ENCODE measurements at regions not wholly inside any gene's neighbourhood (a gene's known extent, or its start where the extent isn't known, plus 50 kb on each side); places are given as distances from the start of the nearest gene placed in this dataset.

- Histone ChIP-seq H3F3A (ENCODE audit: insufficient read depth, low read length, poor library complexity, severe bottlenecking) (no peaks in the 10 kb centered on the region), H3K9me3 (ENCODE audit: low read length) (no peaks in the 10 kb centered on the region), H3K27ac (ENCODE audit: low read length) (no peak overlapping the region), H3K4me3 (ENCODE audit: low read length) (no peak overlapping the region), H3K9ac (ENCODE audit: low read length) (no peak overlapping the region), H3K79me2 (replicated peaks; ENCODE audit: insufficient read depth, low read length) (no peaks in the 10 kb centered on the region), H3K4me2 (ENCODE audit: low read length) (no peak overlapping the region), H3K27me3 (ENCODE audit: insufficient read depth, low read depth, low read length) (no peaks in the 10 kb centered on the region), H3K9me2 (ENCODE audit: insufficient read depth, low read length) (no peaks in the 10 kb centered on the region), H2AFZ (ENCODE audit: low read depth, low read length) (no peak overlapping the region), H4K20me1 (ENCODE audit: insufficient read depth) (no peaks in the 10 kb centered on the region), H3K36me3 (ENCODE audit: insufficient read depth, low read length) (no peaks in the 10 kb centered on the region)
- TF ChIP-seq TAF1 (IDR thresholded peaks at IDR 0.05; ENCODE audit: low read depth): no peak
Observed at GRCh38 chr3:110664148-110664547, 407.5 kb upstream of the NECTIN3 start.

DNA sequence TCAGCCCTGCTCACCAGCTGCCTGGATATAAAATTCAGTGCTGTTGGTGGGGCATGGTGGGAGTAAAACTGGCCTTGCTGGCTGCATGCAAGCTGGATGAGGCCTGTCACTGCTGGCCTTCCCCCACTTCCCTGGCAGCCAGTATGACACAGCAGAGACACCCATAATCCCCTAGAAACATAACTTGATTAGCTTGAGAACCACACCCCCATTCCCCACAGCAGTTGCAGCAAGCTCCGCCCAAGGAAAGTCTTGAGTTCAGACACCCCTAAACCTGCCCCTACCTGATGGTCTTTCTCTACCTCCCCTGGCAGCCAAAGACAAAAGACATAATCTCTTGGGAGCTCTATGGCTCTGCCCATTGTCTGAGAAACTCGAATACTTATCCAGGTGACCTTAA lies 405.1 kb upstream of the NECTIN3 start:
- H2AFZ ChIP-seq (ENCODE audit: low read depth, low read length): no peak overlapping the region
- H3K4me2 ChIP-seq (ENCODE audit: low read length): no peak overlapping the region
- no peaks in the 10 kb centered on the region for H3K79me2 ChIP-seq (replicated peaks; ENCODE audit: insufficient read depth, low read length)
- H3K36me3 ChIP-seq (ENCODE audit: insufficient read depth, low read length): no peaks in the 10 kb centered on the region
- no peaks in the 10 kb centered on the region for H4K20me1 ChIP-seq (ENCODE audit: insufficient read depth)
- H3K9ac ChIP-seq (ENCODE audit: low read length): no peak overlapping the region
- H3K9me3 ChIP-seq (ENCODE audit: low read length): peaks cover 7% of the 10 kb centered on the region
- no peaks in the 10 kb centered on the region for H3K27me3 ChIP-seq (ENCODE audit: insufficient read depth, low read depth, low read length)
- no peak overlapping the region for H3K27ac ChIP-seq (ENCODE audit: low read length)
- no peak for TF ChIP-seq POLR2AphosphoS5 (IDR thresholded peaks at IDR 0.05)
- no peak for TF ChIP-seq MXI1 (conservative IDR thresholded peaks at IDR 0.05; ENCODE audit: poor library complexity, severe bottlenecking)
- no peak for TF ChIP-seq REST (IDR thresholded peaks at IDR 0.05; ENCODE audit: borderline replicate concordance)
- TF ChIP-seq RAD21 (conservative IDR thresholded peaks at IDR 0.05): no peak
- TF ChIP-seq, protein P1, sequence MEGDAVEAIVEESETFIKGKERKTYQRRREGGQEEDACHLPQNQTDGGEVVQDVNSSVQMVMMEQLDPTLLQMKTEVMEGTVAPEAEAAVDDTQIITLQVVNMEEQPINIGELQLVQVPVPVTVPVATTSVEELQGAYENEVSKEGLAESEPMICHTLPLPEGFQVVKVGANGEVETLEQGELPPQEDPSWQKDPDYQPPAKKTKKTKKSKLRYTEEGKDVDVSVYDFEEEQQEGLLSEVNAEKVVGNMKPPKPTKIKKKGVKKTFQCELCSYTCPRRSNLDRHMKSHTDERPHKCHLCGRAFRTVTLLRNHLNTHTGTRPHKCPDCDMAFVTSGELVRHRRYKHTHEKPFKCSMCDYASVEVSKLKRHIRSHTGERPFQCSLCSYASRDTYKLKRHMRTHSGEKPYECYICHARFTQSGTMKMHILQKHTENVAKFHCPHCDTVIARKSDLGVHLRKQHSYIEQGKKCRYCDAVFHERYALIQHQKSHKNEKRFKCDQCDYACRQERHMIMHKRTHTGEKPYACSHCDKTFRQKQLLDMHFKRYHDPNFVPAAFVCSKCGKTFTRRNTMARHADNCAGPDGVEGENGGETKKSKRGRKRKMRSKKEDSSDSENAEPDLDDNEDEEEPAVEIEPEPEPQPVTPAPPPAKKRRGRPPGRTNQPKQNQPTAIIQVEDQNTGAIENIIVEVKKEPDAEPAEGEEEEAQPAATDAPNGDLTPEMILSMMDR (IDR thresholded peaks at IDR 0.05; ENCODE audit: poor library complexity, severe bottlenecking): no peak
- TF ChIP-seq EZH2 (IDR thresholded peaks at IDR 0.05; ENCODE audit: borderline replicate concordance, insufficient read depth, low read length, poor library complexity, severe bottlenecking): no peak
- TF ChIP-seq TAF1 (IDR thresholded peaks at IDR 0.05; ENCODE audit: low read depth): no peak
- no peak for TF ChIP-seq SMC3 (conservative IDR thresholded peaks at IDR 0.05; ENCODE audit: poor library complexity)
- TF ChIP-seq EP300 (conservative IDR thresholded peaks at IDR 0.05; ENCODE audit: poor library complexity, severe bottlenecking): no peak
- no peaks in the 10 kb centered on the region for H3K9me2 ChIP-seq (ENCODE audit: insufficient read depth, low read length)
- no peak overlapping the region for H3K4me3 ChIP-seq (ENCODE audit: low read length)
- H3F3A ChIP-seq (ENCODE audit: insufficient read depth, low read length, poor library complexity, severe bottlenecking): no peaks in the 10 kb centered on the region

DNA sequence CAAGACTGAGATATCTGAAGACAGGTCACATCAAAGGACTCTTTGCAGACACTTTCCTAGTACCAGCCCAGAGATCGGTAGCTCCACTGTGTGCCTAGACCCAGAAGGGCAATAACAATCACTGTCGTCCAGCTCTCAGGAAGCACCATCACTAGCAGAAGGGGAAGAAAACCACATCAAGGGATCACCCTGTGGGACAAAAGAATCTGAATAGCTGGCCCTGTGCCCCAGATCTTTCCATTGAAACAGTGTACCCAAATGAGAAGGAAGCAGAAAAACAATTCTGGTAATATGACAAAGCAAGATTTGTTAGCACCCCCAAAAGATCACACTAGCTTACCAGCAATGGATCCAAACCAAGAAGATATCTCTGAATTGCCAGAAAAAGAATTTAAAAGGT lies 404.4 kb upstream of the NECTIN3 start:
- no peaks in the 10 kb centered on the region for H3F3A ChIP-seq (ENCODE audit: insufficient read depth, low read length, poor library complexity, severe bottlenecking)
- H3K9me3 ChIP-seq (ENCODE audit: low read length): peaks cover 7% of the 10 kb centered on the region
- H3K27me3 ChIP-seq (ENCODE audit: insufficient read depth, low read depth, low read length): no peaks in the 10 kb centered on the region
- H4K20me1 ChIP-seq (ENCODE audit: insufficient read depth): no peaks in the 10 kb centered on the region
- H3K9ac ChIP-seq (ENCODE audit: low read length): no peak overlapping the region
- no peak overlapping the region for H3K4me3 ChIP-seq (ENCODE audit: low read length)
- H2AFZ ChIP-seq (ENCODE audit: low read depth, low read length): no peak overlapping the region
- H3K4me2 ChIP-seq (ENCODE audit: low read length): no peak overlapping the region
- no peak overlapping the region for H3K27ac ChIP-seq (ENCODE audit: low read length)
- H3K79me2 ChIP-seq (replicated peaks; ENCODE audit: insufficient read depth, low read length): no peaks in the 10 kb centered on the region
- no peaks in the 10 kb centered on the region for H3K36me3 ChIP-seq (ENCODE audit: insufficient read depth, low read length)
- TF ChIP-seq MXI1 (conservative IDR thresholded peaks at IDR 0.05; ENCODE audit: poor library complexity, severe bottlenecking) (no peak), EP300 (conservative IDR thresholded peaks at IDR 0.05; ENCODE audit: poor library complexity, severe bottlenecking) (no peak), POLR2AphosphoS5 (IDR thresholded peaks at IDR 0.05) (no peak), REST (IDR thresholded peaks at IDR 0.05; ENCODE audit: borderline replicate concordance) (no peak), SMC3 (conservative IDR thresholded peaks at IDR 0.05; ENCODE audit: poor library complexity) (no peak)
- H3K9me2 ChIP-seq (ENCODE audit: insufficient read depth, low read length): no peaks in the 10 kb centered on the region
